ENCODE measurements at regions not wholly inside any gene's neighbourhood (a gene's known extent, or its start where the extent isn't known, plus 50 kb on each side); places are given as distances from the start of the nearest gene placed in this dataset.

- no peaks in the 10 kb centered on the region for H3K36me3 ChIP-seq (ENCODE audit: control insufficient read depth in 2 of 2, insufficient read depth in 2 of 2, low read length in 1 of 2)
- DNase-seq (ENCODE audit: low read depth, low spot score) (no peak), ATAC-seq (no peak), FAIRE-seq (no peak)
- TF ChIP-seq SP1 (IDR thresholded peaks at IDR 0.05; ENCODE audit: low read depth, low read length) (no peak), PAX5 (IDR thresholded peaks at IDR 0.05; ENCODE audit: borderline replicate concordance, low read depth, low read length) (no peak), SUZ12 (IDR thresholded peaks at IDR 0.05; ENCODE audit: unreplicated experiment) (no peak), ZNF592 (IDR thresholded peaks at IDR 0.05) (no peak), ZZZ3 (IDR thresholded peaks at IDR 0.05; ENCODE audit: control insufficient read depth, insufficient read length, low read depth) (no peak), CUX1 (IDR thresholded peaks at IDR 0.05; ENCODE audit: insufficient replicate concordance, low read depth, low read length) (no peak)
- no peaks in the 10 kb centered on the region for H3K4me1 ChIP-seq (ENCODE audit: control insufficient read depth, insufficient read depth, low read length)
- intact Hi-C loops (cut with micrococcal nuclease; ENCODE audit: unreplicated experiment) (no loop called here), in situ Hi-C loops (cut with MboI) (no loop called here)
- POLR2A ChIA-PET, result no interaction called here
- CTCF ChIA-PET, result no interaction called here
- H3K9ac ChIP-seq (ENCODE audit: control insufficient read depth, insufficient read depth, low read length), result no peak overlapping the region
- no peaks in the 10 kb centered on the region for H3K9me3 ChIP-seq (replicated peaks; ENCODE audit: control insufficient read depth, insufficient read depth, low read length)
- no peak overlapping the region for H3K4me2 ChIP-seq (ENCODE audit: control insufficient read depth, insufficient read depth)
- no peak overlapping the region for H2AFZ ChIP-seq (ENCODE audit: control insufficient read depth, low read depth, low read length)
- RAD21 ChIA-PET (ENCODE audit: unreplicated experiment), result no interaction called here
- no peaks in the 10 kb centered on the region; a peak in 2 of 4 replicates for H3K27me3 ChIP-seq (replicated peaks in 1 of 2; ENCODE audit: control insufficient read depth in 2 of 2, insufficient read depth in 2 of 2, low read length in 1 of 2)
- no peaks in the 10 kb centered on the region for H4K20me1 ChIP-seq (ENCODE audit: control insufficient read depth, insufficient read depth)
- H3K79me2 ChIP-seq (ENCODE audit: control insufficient read depth, insufficient read depth, low read length), result no peaks in the 10 kb centered on the region
- WGBS (ENCODE audit: insufficient coverage, insufficient replicate concordance, low lambda C conversion rate, missing lambda C conversion rate), result 0% methylated on average over 1 of the region's 1 CpG
- H3K4me3 ChIP-seq, result no peak overlapping the region
- no peak overlapping the region for H3K27ac ChIP-seq (ENCODE audit: control insufficient read depth, insufficient read depth)
- SMC1A ChIA-PET (ENCODE audit: uncharacterized antibody, unreplicated experiment), result no interaction called here
- BruUV-seq (replicated peaks), result no TSS peak
These were observed 56.4 kb downstream of the GCNT4 start for GRCh38 chr5:74995926-74996325.
